HUES48 (cell line): ENCODE measurements at regions not wholly inside any gene's neighbourhood (a gene's known extent, or its start where the extent isn't known, plus 50 kb on each side); places are given as distances from the start of the nearest gene placed in this dataset.

ENCODE experiments used
- H3K27ac ChIP-seq: one replicate; pipeline ENCODE4 v1.7.0; 2013; ENCODE audit warnings: low read depth, low read length, inconsistent platforms
- H3K27me3 ChIP-seq: 2 replicates; pipeline ENCODE4 v1.6.1; 2013; ENCODE audit warnings: mild to moderate bottlenecking, low read length; ENCODE audit not compliant: control insufficient read depth, insufficient read depth
- H3K36me3 ChIP-seq: 2 replicates; pipeline ENCODE4 v1.6.1; 2013; ENCODE audit warnings: low read length; ENCODE audit not compliant: control insufficient read depth, insufficient read depth
- H3K4me1 ChIP-seq: 2 replicates; pipeline ENCODE4 v1.6.1; 2013; ENCODE audit warnings: mild to moderate bottlenecking, low read length; ENCODE audit not compliant: control insufficient read depth, insufficient read depth
- H3K4me3 ChIP-seq: 2 replicates; pipeline ENCODE4 v1.5.1; 2013; ENCODE audit warnings: mild to moderate bottlenecking, low read depth, low read length
- H3K9ac ChIP-seq: 2 replicates; pipeline ENCODE4 v1.6.1; 2013; ENCODE audit warnings: mild to moderate bottlenecking, low read depth, low read length, moderate library complexity
- H3K9me3 ChIP-seq: 2 replicates; pipeline ENCODE4 v1.6.1; 2013; ENCODE audit warnings: low read length; ENCODE audit not compliant: control insufficient read depth, insufficient read depth

DNA sequence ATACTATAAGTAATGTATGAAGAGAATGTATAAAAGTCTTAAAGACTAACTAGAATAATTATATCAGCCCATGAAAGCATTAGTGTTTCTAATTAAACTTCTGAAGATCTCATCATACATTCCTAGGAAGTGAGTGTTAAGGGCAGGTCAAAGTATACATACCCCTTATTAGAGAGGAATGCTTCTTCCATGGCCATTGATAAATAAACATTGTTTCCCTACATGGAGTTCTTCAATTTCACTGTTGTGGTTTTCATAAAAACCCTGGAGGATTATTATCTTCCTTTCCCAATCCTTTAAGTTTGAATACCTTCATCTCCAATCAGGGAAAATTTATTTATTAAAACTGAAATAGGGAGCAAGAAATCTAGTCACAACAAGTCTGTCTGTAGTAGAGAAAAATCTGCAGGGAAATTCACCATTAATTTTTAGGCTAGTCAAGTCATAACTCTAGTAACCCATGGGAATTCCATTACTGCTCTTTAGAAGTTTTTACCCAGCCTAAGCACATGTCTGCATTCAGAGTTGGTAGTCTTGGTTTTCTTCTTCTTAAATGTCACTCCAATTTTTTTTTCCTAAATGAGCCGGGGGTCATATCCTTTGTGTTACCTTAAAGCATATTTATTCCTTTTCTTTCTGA, 147.0 kb downstream of the TNFSF18 start:
- H3K9me3 ChIP-seq = no peaks in the 10 kb centered on the region; the same call in 1 of the 2 replicates
- H3K27ac ChIP-seq = no peak overlapping the region
- no peak overlapping the region for H3K9ac ChIP-seq
- no peaks in the 10 kb centered on the region for H3K4me1 ChIP-seq
- no peaks in the 10 kb centered on the region for H3K27me3 ChIP-seq
- H3K4me3 ChIP-seq = no peak overlapping the region
- no peaks in the 10 kb centered on the region for H3K36me3 ChIP-seq

- Histone ChIP-seq H3K27ac (no peak overlapping the region), H3K9ac (no peak overlapping the region)
Measured at GRCh38 chr1:172905452-172905851, 145.3 kb downstream of the TNFSF18 start.

DNA sequence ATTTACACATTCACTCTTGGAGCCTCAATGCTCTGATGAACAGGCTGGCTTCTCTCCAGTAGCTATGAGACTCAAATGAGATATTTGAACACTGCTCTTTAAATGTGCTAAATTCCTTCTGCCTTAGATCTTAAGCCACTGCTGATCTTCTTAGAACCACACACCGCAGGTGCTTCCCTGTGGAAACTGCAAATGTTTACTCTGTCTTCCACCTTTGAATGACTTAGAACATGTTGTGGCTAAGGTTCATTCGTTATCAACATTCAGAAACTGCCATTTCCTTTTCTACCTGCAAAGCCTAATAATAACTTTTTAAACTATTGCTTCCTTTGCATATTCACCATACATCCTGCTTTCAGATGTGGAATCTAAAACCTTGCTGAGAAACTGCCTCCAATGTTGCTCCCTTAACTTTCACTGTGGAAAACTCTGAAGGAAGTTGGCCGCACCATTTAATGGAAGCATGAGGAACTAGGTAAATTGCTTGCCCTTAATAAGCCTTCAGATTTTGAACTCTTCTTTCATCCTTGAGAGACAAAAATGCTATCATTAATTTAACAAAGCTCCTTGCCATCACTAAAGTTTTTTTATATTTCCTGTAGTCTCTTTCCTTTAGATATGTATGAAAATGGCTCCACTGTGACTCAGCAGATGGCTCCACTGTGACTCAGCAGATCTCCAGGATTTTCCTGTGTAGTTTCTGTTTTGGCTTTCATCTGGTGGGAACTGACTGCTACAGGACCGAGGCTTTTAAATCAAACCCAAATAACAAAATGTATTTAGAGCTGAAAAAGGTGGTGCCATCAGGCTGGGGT, 143.8 kb downstream of the TNFSF18 start:
- Histone ChIP-seq H3K4me1 (no peaks in the 10 kb centered on the region), H3K9ac (no peak overlapping the region), H3K36me3 (no peaks in the 10 kb centered on the region), H3K9me3 (no peaks in the 10 kb centered on the region; the same call in 1 of the 2 replicates), H3K4me3 (no peak overlapping the region), H3K27me3 (no peaks in the 10 kb centered on the region), H3K27ac (peak overlapping the region; percentile 79)

More at GRCh38 chr1:172905452-172905851, 145.3 kb downstream of the TNFSF18 start:
- no peak overlapping the region for H3K4me3 ChIP-seq
- no peaks in the 10 kb centered on the region for H3K4me1 ChIP-seq
- no peaks in the 10 kb centered on the region; the same call in 1 of the 2 replicates for H3K9me3 ChIP-seq
- no peaks in the 10 kb centered on the region for H3K36me3 ChIP-seq
- no peaks in the 10 kb centered on the region for H3K27me3 ChIP-seq

DNA sequence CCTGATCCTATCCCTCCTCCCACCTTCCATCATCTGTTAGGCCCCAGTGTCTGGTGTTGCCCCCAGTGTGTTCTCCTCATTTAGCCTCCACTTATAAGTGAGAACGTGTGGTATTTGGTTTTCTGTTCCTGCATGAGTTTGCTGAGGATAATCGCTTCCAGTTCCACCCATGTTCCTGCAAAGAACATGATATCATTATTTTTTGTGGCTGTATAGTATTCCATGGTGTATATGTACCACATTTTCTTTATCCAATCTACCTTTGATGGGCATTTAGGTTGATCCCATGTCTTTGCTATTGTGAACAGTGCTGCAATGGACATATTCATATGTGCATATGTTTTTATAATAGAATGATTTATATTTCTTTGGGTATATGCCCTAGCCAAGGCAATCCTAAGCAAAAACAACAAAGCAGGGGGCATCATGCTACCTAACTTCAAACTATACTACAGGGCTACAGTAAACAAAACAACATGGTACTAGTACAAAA, 142.9 kb downstream of the TNFSF18 start:
- no peak overlapping the region for H3K9ac ChIP-seq
- H3K4me1 ChIP-seq = no peaks in the 10 kb centered on the region
- no peak overlapping the region for H3K4me3 ChIP-seq
- H3K36me3 ChIP-seq = no peaks in the 10 kb centered on the region
- H3K27me3 ChIP-seq = no peaks in the 10 kb centered on the region
- peak overlapping the region; percentile 79 for H3K27ac ChIP-seq
- peaks cover 9% of the 10 kb centered on the region for H3K9me3 ChIP-seq

GRCh38 chr1:172909606-172910326, 141.0 kb downstream of the TNFSF18 start:
- Histone ChIP-seq H3K9me3 (peaks cover 18% of the 10 kb centered on the region), H3K9ac (no peak overlapping the region), H3K4me3 (no peak overlapping the region), H3K27ac (no peak overlapping the region), H3K27me3 (no peaks in the 10 kb centered on the region), H3K36me3 (no peaks in the 10 kb centered on the region), H3K4me1 (no peaks in the 10 kb centered on the region)

- no peak overlapping the region; the same call in 1 of the 2 replicates for H3K4me3 ChIP-seq
- no peaks in the 10 kb centered on the region for H3K36me3 ChIP-seq
- H3K4me1 ChIP-seq = peaks cover 2% of the 10 kb centered on the region; the same call in 1 of the 2 replicates
- peaks cover 18% of the 10 kb centered on the region for H3K9me3 ChIP-seq
- H3K27me3 ChIP-seq = no peaks in the 10 kb centered on the region
- no peak overlapping the region for H3K27ac ChIP-seq
- no peak overlapping the region for H3K9ac ChIP-seq
Measured at GRCh38 chr1:172912765-172913260, 137.9 kb downstream of the TNFSF18 start.

- Histone ChIP-seq H3K27me3 (no peaks in the 10 kb centered on the region), H3K36me3 (no peaks in the 10 kb centered on the region), H3K27ac (no peak overlapping the region), H3K9ac (no peak overlapping the region), H3K9me3 (peaks cover 18% of the 10 kb centered on the region), H3K4me3 (no peak overlapping the region), H3K4me1 (peaks cover 2% of the 10 kb centered on the region; the same call in 1 of the 2 replicates)
Measured at GRCh38 chr1:172914501-172915144, 136.1 kb downstream of the TNFSF18 start.

DNA sequence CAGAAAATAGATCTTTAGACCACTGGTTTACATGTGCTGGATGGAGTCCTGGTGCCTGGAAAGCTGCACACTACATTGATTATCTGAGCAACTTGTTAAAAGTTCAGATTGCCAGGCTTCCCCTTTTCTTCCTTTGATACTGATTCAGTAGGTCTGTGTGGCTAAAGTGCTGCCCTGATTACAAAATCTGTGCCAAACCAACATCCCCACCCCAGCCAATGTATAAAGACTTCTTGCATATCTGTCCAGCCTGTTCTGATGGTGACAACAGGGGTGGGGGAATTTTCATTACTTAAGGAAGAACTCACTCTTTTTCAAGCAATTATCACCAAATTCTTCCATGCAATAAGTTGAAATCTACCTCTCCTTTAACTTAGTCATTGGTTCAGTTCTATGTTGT, 135.5 kb downstream of the TNFSF18 start:
- Histone ChIP-seq H3K27ac (no peak overlapping the region), H3K9me3 (peaks cover 18% of the 10 kb centered on the region), H3K4me1 (peaks cover 2% of the 10 kb centered on the region; the same call in 1 of the 2 replicates), H3K36me3 (no peaks in the 10 kb centered on the region), H3K4me3 (no peak overlapping the region), H3K27me3 (no peaks in the 10 kb centered on the region), H3K9ac (no peak overlapping the region)

DNA sequence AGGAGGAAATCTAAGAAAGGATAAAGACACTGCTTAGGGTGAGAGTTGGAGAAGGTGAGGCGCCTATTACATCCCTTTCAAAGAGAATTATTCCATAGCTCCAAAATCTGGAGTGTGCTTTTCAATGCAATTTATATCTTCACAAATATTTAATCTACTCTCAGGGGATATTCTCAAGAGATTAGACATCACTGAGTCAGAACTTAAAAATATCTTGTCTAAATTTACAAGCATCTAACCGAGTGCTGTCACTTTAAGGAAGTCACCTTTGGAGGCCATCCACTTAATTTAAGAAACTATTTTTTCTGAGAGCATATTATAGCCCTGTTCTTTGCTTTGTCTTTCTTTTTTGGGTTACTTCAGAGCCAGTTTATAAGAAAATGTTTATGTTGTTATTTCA, 134.6 kb downstream of the TNFSF18 start:
- Histone ChIP-seq H3K27ac (no peak overlapping the region), H3K4me1 (peaks cover 2% of the 10 kb centered on the region; the same call in 1 of the 2 replicates), H3K36me3 (no peaks in the 10 kb centered on the region), H3K27me3 (no peaks in the 10 kb centered on the region), H3K9ac (no peak overlapping the region), H3K4me3 (no peak overlapping the region), H3K9me3 (peaks cover 18% of the 10 kb centered on the region)

DNA sequence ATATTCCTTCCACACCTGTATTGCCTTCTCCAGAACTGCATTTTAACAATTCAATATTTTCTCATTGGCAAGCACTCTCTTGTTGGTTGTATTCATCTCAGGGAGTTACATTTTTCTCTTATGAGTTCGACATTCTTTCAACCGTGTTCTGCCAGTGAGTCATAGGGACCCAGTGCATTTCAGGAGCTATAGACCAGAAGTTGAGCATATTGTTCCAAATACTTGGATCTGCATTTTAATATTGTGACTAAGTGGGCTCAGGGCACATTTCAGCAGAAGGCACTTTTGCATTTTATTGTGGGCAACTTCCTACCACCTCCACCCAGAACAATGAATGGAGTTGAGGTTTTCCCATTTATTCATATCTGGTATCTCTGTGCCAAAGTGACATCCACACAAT, 132.8 kb downstream of the TNFSF18 start:
- Histone ChIP-seq H3K9ac (no peak overlapping the region), H3K4me1 (peaks cover 2% of the 10 kb centered on the region; the same call in 1 of the 2 replicates), H3K9me3 (peaks cover 9% of the 10 kb centered on the region), H3K36me3 (no peaks in the 10 kb centered on the region), H3K4me3 (no peak overlapping the region), H3K27me3 (no peaks in the 10 kb centered on the region), H3K27ac (no peak overlapping the region)
